IPS-20b (cell line): ENCODE measurements at regions not wholly inside any gene's neighbourhood (a gene's known extent, or its start where the extent isn't known, plus 50 kb on each side); places are given as distances from the start of the nearest gene placed in this dataset.

Experiments used
- H3K27ac ChIP-seq: one replicate; pipeline ENCODE4 v1.5.1; 2013; ENCODE audit warnings: low read length
- H3K27me3 ChIP-seq: 2 replicates; pipeline ENCODE4 v1.6.1; 2013; ENCODE audit warnings: mild to moderate bottlenecking, low read length, inconsistent platforms; ENCODE audit not compliant: insufficient read depth
- H3K36me3 ChIP-seq: 2 replicates; pipeline ENCODE4 v1.6.1; 2013; ENCODE audit warnings: low read depth, mild to moderate bottlenecking, inconsistent platforms, low read length, moderate library complexity; ENCODE audit not compliant: insufficient read depth
- H3K4me1 ChIP-seq: 2 replicates; pipeline ENCODE4 v1.6.1; 2013; ENCODE audit warnings: mild to moderate bottlenecking, control low read depth, inconsistent platforms, low read length, moderate library complexity; ENCODE audit not compliant: insufficient read depth
- H3K4me3 ChIP-seq: 2 replicates; pipeline ENCODE4 v1.5.1; 2013; ENCODE audit warnings: mild to moderate bottlenecking, low read length, inconsistent platforms
- H3K9ac ChIP-seq: 2 replicates; pipeline ENCODE4 v1.6.1; 2013; ENCODE audit warnings: low read depth, mild to moderate bottlenecking, inconsistent platforms, low read length, moderate library complexity
- H3K9me3 ChIP-seq: 2 replicates; pipeline ENCODE4 v1.6.1; 2013; ENCODE audit warnings: mild to moderate bottlenecking, low read depth, low read length, inconsistent platforms; ENCODE audit not compliant: insufficient read depth

- H3K36me3 ChIP-seq, result no peaks in the 10 kb centered on the region
- H3K27me3 ChIP-seq, result no peaks in the 10 kb centered on the region
- no peak overlapping the region for H3K9ac ChIP-seq
- H3K4me1 ChIP-seq, result peaks cover 17% of the 10 kb centered on the region
- no peak overlapping the region for H3K27ac ChIP-seq
- no peaks in the 10 kb centered on the region for H3K9me3 ChIP-seq
- no peak overlapping the region for H3K4me3 ChIP-seq
Observed at GRCh38 chr2:22887845-22888244, 497.1 kb upstream of the KLHL29 start.

DNA sequence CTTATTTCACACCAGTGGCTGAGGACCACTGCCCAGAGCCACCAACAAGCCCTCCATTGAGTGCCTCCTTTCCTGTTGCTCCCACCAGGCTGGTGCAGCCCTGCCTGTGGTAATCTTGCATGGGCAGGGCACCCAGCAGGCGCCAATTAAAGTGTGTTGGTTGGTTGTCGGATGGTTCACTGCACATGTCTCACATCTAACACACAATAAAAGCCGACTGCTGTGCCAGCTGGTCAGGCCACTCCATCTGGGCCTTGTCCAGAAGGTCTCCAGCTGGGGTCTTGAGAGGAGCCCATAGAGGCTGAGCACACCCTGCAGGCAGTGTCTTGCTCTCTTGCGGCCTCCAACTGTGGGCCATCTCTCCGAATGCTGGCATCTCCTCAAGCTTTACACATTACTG lies 494.8 kb upstream of the KLHL29 start:
- no peak overlapping the region for H3K9ac ChIP-seq
- no peaks in the 10 kb centered on the region for H3K36me3 ChIP-seq
- no peaks in the 10 kb centered on the region for H3K9me3 ChIP-seq
- H3K4me1 ChIP-seq, result peaks cover 6% of the 10 kb centered on the region
- H3K27ac ChIP-seq, result no peak overlapping the region
- H3K4me3 ChIP-seq, result no peak overlapping the region
- no peaks in the 10 kb centered on the region for H3K27me3 ChIP-seq

- no peaks in the 10 kb centered on the region for H3K27me3 ChIP-seq
- H3K9ac ChIP-seq, result no peak overlapping the region
- H3K4me3 ChIP-seq, result no peak overlapping the region
- H3K27ac ChIP-seq, result no peak overlapping the region
- no peaks in the 10 kb centered on the region for H3K9me3 ChIP-seq
- no peaks in the 10 kb centered on the region for H3K36me3 ChIP-seq
- H3K4me1 ChIP-seq, result no peaks in the 10 kb centered on the region
Observed at GRCh38 chr2:22893761-22894517, 491.0 kb upstream of the KLHL29 start.

GRCh38 chr2:22894761-22895160 lies 490.2 kb upstream of the KLHL29 start:
- Histone ChIP-seq H3K36me3 (no peaks in the 10 kb centered on the region), H3K9ac (no peak overlapping the region), H3K27ac (no peak overlapping the region), H3K27me3 (no peaks in the 10 kb centered on the region), H3K9me3 (no peaks in the 10 kb centered on the region), H3K4me1 (no peaks in the 10 kb centered on the region), H3K4me3 (no peak overlapping the region)

DNA sequence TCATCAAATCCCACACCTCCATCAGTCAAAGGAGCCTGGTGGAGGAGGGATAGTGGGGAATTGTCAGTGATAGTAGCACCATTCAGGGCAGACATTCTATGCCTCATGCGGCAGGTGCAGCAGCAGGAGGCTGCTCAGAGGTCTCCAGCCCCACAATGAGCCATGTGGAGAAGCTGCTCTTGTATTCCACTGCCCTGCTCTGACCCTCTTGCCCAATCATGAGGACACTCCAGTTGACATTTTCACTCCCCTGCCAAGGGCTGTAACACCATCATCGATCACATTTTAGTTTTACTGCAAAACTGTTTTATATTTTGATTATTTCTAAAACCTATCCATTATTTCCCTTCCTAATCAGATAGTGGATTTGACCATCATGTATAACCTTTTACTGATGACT lies 487.6 kb upstream of the KLHL29 start:
- H3K36me3 ChIP-seq, result no peaks in the 10 kb centered on the region
- no peaks in the 10 kb centered on the region for H3K9me3 ChIP-seq
- H3K4me1 ChIP-seq, result no peaks in the 10 kb centered on the region

DNA sequence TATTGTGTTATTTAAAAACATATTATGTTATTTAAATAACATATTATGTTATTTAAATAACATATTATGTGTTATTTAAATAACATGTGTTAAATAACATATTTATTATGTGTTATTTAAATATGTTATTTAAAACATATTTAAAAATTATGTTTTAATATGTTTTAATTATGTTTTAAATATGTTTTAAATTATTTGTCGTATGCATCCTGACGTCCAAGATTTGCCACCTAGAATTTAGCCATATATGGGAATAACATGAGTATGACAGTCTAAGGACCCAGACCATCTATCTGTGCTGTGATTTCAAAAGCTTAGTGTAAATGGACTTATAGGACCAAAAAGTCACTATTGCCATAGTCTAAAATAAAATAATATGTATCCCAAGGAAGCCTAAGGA lies 484.3 kb upstream of the KLHL29 start:
- H3K36me3 ChIP-seq, result no peaks in the 10 kb centered on the region
- H3K27me3 ChIP-seq, result no peaks in the 10 kb centered on the region
- no peaks in the 10 kb centered on the region for H3K4me1 ChIP-seq
- no peaks in the 10 kb centered on the region for H3K9me3 ChIP-seq
- no peak overlapping the region for H3K27ac ChIP-seq
- no peak overlapping the region for H3K9ac ChIP-seq
- H3K4me3 ChIP-seq, result no peak overlapping the region

More for the DNA sequence above, 487.6 kb upstream of the KLHL29 start:
- Histone ChIP-seq H3K4me3 (no peak overlapping the region), H3K27ac (no peak overlapping the region), H3K9ac (no peak overlapping the region), H3K27me3 (no peaks in the 10 kb centered on the region)

DNA sequence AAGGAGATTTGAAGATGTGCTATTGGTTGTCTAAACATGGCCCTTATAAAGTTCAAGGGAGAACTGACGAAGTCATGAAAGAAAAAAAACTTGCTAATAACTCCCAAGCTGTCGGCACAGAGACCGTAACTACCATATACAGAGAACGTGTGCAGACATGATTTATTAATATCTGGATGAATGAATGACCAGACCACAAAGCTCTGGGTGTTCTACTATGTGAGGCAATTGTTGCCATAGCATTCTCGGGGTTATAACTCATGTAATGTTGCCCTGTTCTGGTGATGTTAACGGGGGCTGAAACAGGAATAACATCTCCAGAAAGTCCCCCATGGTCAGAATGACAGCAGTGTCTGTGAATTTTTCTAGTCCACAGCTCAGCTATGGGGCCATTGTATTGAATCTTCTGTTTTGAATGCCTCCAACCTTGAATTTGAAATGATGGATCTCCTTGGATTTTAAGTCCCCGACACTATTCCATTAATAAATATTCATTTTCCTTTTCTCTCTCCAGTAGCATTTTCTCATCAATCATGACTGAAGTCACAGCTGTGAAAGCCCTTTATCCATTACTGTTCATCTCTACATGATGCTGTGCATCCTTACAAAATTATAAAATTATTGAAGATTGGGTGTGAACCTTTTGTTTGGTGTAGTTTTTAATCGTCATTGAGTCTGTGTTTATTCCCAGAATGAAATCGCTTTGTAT lies 483.4 kb upstream of the KLHL29 start:
- no peak overlapping the region for H3K4me3 ChIP-seq
- H3K9ac ChIP-seq, result no peak overlapping the region
- H3K9me3 ChIP-seq, result no peaks in the 10 kb centered on the region
- H3K27ac ChIP-seq, result no peak overlapping the region
- no peaks in the 10 kb centered on the region for H3K36me3 ChIP-seq
- no peaks in the 10 kb centered on the region for H3K27me3 ChIP-seq
- no peaks in the 10 kb centered on the region for H3K4me1 ChIP-seq

DNA sequence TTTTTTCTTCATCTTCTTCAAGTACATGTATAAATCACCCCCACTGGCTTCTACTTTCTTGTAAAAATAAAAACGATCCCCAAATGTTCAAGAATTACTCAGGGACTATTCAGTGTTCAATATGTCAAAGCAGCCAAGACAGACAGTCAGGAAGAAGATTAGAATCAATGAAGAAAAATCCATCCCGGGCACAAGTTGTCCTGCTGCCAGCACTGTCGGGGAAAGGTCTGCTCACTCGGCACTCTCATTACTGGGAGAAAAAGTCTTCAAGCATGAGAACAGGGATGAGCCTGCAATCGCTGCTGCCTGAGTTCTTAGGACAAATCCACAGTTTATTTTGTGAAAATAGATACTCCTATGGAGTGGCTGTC lies 482.8 kb upstream of the KLHL29 start:
- Histone ChIP-seq H3K4me1 (no peaks in the 10 kb centered on the region), H3K27ac (no peak overlapping the region), H3K36me3 (no peaks in the 10 kb centered on the region), H3K27me3 (no peaks in the 10 kb centered on the region), H3K4me3 (no peak overlapping the region), H3K9ac (no peak overlapping the region), H3K9me3 (no peaks in the 10 kb centered on the region)

GRCh38 chr2:22902662-22903165 lies 482.3 kb upstream of the KLHL29 start:
- no peak overlapping the region for H3K4me3 ChIP-seq
- no peaks in the 10 kb centered on the region for H3K4me1 ChIP-seq
- H3K27me3 ChIP-seq, result no peaks in the 10 kb centered on the region
- H3K27ac ChIP-seq, result no peak overlapping the region
- no peaks in the 10 kb centered on the region for H3K36me3 ChIP-seq
- no peak overlapping the region for H3K9ac ChIP-seq
- no peaks in the 10 kb centered on the region for H3K9me3 ChIP-seq

GRCh38 chr2:22903616-22904015 lies 481.4 kb upstream of the KLHL29 start:
- no peaks in the 10 kb centered on the region for H3K27me3 ChIP-seq
- H3K9me3 ChIP-seq, result no peaks in the 10 kb centered on the region

DNA sequence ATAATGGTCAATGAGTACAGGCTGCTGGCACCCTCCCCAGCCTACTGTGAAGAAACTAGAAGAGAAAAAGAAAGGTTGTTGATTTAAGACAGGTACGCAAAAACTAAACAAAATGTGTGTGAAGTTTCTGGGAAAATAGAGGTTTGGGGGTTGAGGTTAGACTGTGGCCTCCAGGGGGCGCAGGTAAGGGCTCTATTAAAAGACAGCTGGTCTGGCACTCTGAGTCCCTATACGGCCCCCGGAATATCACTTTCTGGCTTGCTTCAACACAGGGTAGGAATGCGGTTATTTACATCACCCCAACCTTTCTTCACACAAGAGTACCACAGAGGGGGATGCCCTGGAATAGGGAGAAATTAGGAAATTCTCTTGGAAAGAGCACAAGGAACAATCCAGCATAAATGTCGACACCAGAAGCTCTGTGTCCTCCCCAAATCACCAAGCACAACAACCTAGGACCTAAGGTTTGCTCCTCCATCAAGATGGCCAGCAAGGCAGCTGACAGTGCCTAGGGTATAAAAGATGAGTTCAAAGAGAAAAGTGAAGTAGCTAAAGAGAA lies 480.8 kb upstream of the KLHL29 start:
- no peak overlapping the region for H3K9ac ChIP-seq
- no peaks in the 10 kb centered on the region for H3K9me3 ChIP-seq

More at GRCh38 chr2:22903616-22904015, 481.4 kb upstream of the KLHL29 start:
- Histone ChIP-seq H3K4me3 (no peak overlapping the region), H3K27ac (no peak overlapping the region), H3K9ac (no peak overlapping the region), H3K4me1 (no peaks in the 10 kb centered on the region), H3K36me3 (no peaks in the 10 kb centered on the region)

GRCh38 chr2:22907330-22907729 lies 477.6 kb upstream of the KLHL29 start:
- no peaks in the 10 kb centered on the region for H3K27me3 ChIP-seq
- no peaks in the 10 kb centered on the region for H3K36me3 ChIP-seq
- no peaks in the 10 kb centered on the region for H3K4me1 ChIP-seq
- H3K9ac ChIP-seq, result no peak overlapping the region
- H3K9me3 ChIP-seq, result no peaks in the 10 kb centered on the region
- no peak overlapping the region for H3K4me3 ChIP-seq
- H3K27ac ChIP-seq, result no peak overlapping the region

More for the DNA sequence above, 480.8 kb upstream of the KLHL29 start:
- Histone ChIP-seq H3K27me3 (no peaks in the 10 kb centered on the region), H3K4me1 (no peaks in the 10 kb centered on the region), H3K27ac (no peak overlapping the region), H3K4me3 (no peak overlapping the region), H3K36me3 (no peaks in the 10 kb centered on the region)
